Large intestine (tissue), 3 donors: ENCODE measurements at regions not wholly inside any gene's neighbourhood (a gene's known extent, or its start where the extent isn't known, plus 50 kb on each side); places are given as distances from the start of the nearest gene placed in this dataset.

ENCODE experiments used
- DNase-seq, 2 donors: peaks; one replicate each; pipeline versions ENCODE4 v3.0.0 to v3.0.0-alpha.2; 2013
- H3K27ac ChIP-seq: one replicate; pipeline ENCODE4 v1.5.1; 2013; ENCODE audit warnings: low read length
- H3K27me3 ChIP-seq: 2 replicates; pipeline ENCODE4 v1.6.1; 2013; ENCODE audit warnings: low read length; ENCODE audit not compliant: control insufficient read depth, insufficient read depth
- H3K36me3 ChIP-seq: 2 replicates; pipeline ENCODE4 v1.6.1; 2013; ENCODE audit warnings: low read length; ENCODE audit not compliant: control insufficient read depth, insufficient read depth
- H3K4me1 ChIP-seq: one replicate; pipeline ENCODE4 v1.6.1; 2013; ENCODE audit warnings: low read length; ENCODE audit not compliant: control insufficient read depth, insufficient read depth
- H3K4me3 ChIP-seq: one replicate; pipeline ENCODE4 v1.5.1; 2013; ENCODE audit warnings: low read length
- H3K9me3 ChIP-seq: one replicate; pipeline ENCODE4 v1.6.1; 2013; ENCODE audit warnings: mild to moderate bottlenecking, low read depth, low read length, moderate library complexity; ENCODE audit not compliant: control insufficient read depth
- WGBS: methylation state at CpG from one replicate; pipeline ENCODE4 v1.1.5; 2013; ENCODE audit warnings: low lambda C conversion rate; ENCODE audit not compliant: insufficient coverage; 5-methylcytosine and 5-hydroxymethylcytosine counted together

GRCh38 chr13:103961784-103962183 lies 895.6 kb upstream of the SLC10A2 start:
- no peak for DNase-seq

GRCh38 chr13:103961129-103961528 lies 894.9 kb upstream of the SLC10A2 start:
- H3K36me3 ChIP-seq, result no peaks in the 10 kb centered on the region
- no peak overlapping the region for H3K27ac ChIP-seq
- DNase-seq, result no peak
- no peaks in the 10 kb centered on the region for H3K4me1 ChIP-seq
- no peak overlapping the region for H3K4me3 ChIP-seq
- H3K9me3 ChIP-seq, result no peaks in the 10 kb centered on the region
- no peaks in the 10 kb centered on the region for H3K27me3 ChIP-seq

More at GRCh38 chr13:103961784-103962183, 895.6 kb upstream of the SLC10A2 start:
- H3K9me3 ChIP-seq, result no peaks in the 10 kb centered on the region
- no peaks in the 10 kb centered on the region for H3K4me1 ChIP-seq
- H3K4me3 ChIP-seq, result no peak overlapping the region
- H3K36me3 ChIP-seq, result no peaks in the 10 kb centered on the region
- no peak overlapping the region for H3K27ac ChIP-seq
- WGBS, result 100% methylated on average over 1 of the region's 2 CpGs
- no peaks in the 10 kb centered on the region for H3K27me3 ChIP-seq

- Histone ChIP-seq H3K36me3 (no peaks in the 10 kb centered on the region), H3K4me1 (no peaks in the 10 kb centered on the region), H3K27me3 (no peaks in the 10 kb centered on the region), H3K27ac (no peak overlapping the region), H3K4me3 (no peak overlapping the region), H3K9me3 (no peaks in the 10 kb centered on the region)
- DNase-seq, result no peak
Observed at GRCh38 chr13:103960001-103960400, 893.8 kb upstream of the SLC10A2 start.

GRCh38 chr13:103958691-103959090 lies 892.5 kb upstream of the SLC10A2 start:
- Histone ChIP-seq H3K9me3 (no peaks in the 10 kb centered on the region), H3K4me3 (no peak overlapping the region), H3K27me3 (no peaks in the 10 kb centered on the region), H3K4me1 (no peaks in the 10 kb centered on the region), H3K27ac (no peak overlapping the region), H3K36me3 (no peaks in the 10 kb centered on the region)
- no peak for DNase-seq
- 100% methylated on average over 2 of the region's 2 CpGs for WGBS

- Histone ChIP-seq H3K4me1 (no peaks in the 10 kb centered on the region), H3K27me3 (no peaks in the 10 kb centered on the region), H3K27ac (no peak overlapping the region), H3K36me3 (no peaks in the 10 kb centered on the region), H3K9me3 (no peaks in the 10 kb centered on the region), H3K4me3 (no peak overlapping the region)
- DNase-seq, result peak in 1 of 2 donors; percentile 1
Observed at GRCh38 chr13:103957939-103958338, 891.7 kb upstream of the SLC10A2 start.

GRCh38 chr13:103953859-103954258 lies 887.6 kb upstream of the SLC10A2 start:
- WGBS, result no CpG with 5 or more reads among the region's 6 CpGs
- Histone ChIP-seq H3K4me3 (no peak overlapping the region), H3K27me3 (no peaks in the 10 kb centered on the region), H3K4me1 (no peaks in the 10 kb centered on the region), H3K27ac (no peak overlapping the region), H3K36me3 (no peaks in the 10 kb centered on the region), H3K9me3 (no peaks in the 10 kb centered on the region)
- no peak for DNase-seq

- H3K9me3 ChIP-seq, result no peaks in the 10 kb centered on the region
- DNase-seq, result no peak
- no peaks in the 10 kb centered on the region for H3K27me3 ChIP-seq
- H3K36me3 ChIP-seq, result no peaks in the 10 kb centered on the region
- WGBS, result no CpG with 5 or more reads among the region's 1 CpG
- no peaks in the 10 kb centered on the region for H3K4me1 ChIP-seq
- H3K4me3 ChIP-seq, result no peak overlapping the region
- no peak overlapping the region for H3K27ac ChIP-seq
Observed at GRCh38 chr13:103952183-103952582, 886.0 kb upstream of the SLC10A2 start.

- Histone ChIP-seq H3K4me3 (no peak overlapping the region), H3K27ac (no peak overlapping the region), H3K36me3 (no peaks in the 10 kb centered on the region), H3K27me3 (no peaks in the 10 kb centered on the region), H3K9me3 (no peaks in the 10 kb centered on the region), H3K4me1 (no peaks in the 10 kb centered on the region)
- no peak for DNase-seq
- 93% methylated on average over 2 of the region's 6 CpGs for WGBS
Observed at GRCh38 chr13:103948426-103948825, 882.2 kb upstream of the SLC10A2 start.

GRCh38 chr13:103945836-103946235 lies 879.6 kb upstream of the SLC10A2 start:
- H3K4me3 ChIP-seq, result no peak overlapping the region
- no peak for DNase-seq
- H3K36me3 ChIP-seq, result no peaks in the 10 kb centered on the region
- no peak overlapping the region for H3K27ac ChIP-seq
- H3K27me3 ChIP-seq, result no peaks in the 10 kb centered on the region
- no peaks in the 10 kb centered on the region for H3K4me1 ChIP-seq
- no peaks in the 10 kb centered on the region for H3K9me3 ChIP-seq

GRCh38 chr13:103941506-103942140 lies 875.4 kb upstream of the SLC10A2 start:
- DNase-seq, result no peak
- no peaks in the 10 kb centered on the region for H3K9me3 ChIP-seq

GRCh38 chr13:103935117-103935516 lies 868.9 kb upstream of the SLC10A2 start:
- H3K27me3 ChIP-seq, result no peaks in the 10 kb centered on the region
- H3K27ac ChIP-seq, result no peak overlapping the region
- H3K4me3 ChIP-seq, result no peak overlapping the region
- WGBS, result 100% methylated on average over 3 of the region's 4 CpGs
- no peaks in the 10 kb centered on the region for H3K36me3 ChIP-seq
- H3K4me1 ChIP-seq, result no peaks in the 10 kb centered on the region
- no peak for DNase-seq
- no peaks in the 10 kb centered on the region for H3K9me3 ChIP-seq

More at GRCh38 chr13:103941506-103942140, 875.4 kb upstream of the SLC10A2 start:
- Histone ChIP-seq H3K27me3 (no peaks in the 10 kb centered on the region), H3K36me3 (no peaks in the 10 kb centered on the region), H3K4me3 (no peak overlapping the region), H3K4me1 (no peaks in the 10 kb centered on the region), H3K27ac (no peak overlapping the region)
- WGBS, result no CpG with 5 or more reads among the region's 1 CpG
